GM18870 (cell line): ENCODE measurements at regions not wholly inside any gene's neighbourhood (a gene's known extent, or its start where the extent isn't known, plus 50 kb on each side); places are given as distances from the start of the nearest gene placed in this dataset.

ENCODE experiments used
- ATAC-seq: cut with Tn5 transposase; IDR thresholded peaks from one replicate; pipeline ENCODE4 v1.9.1; 2021; ENCODE audit warnings: moderate library complexity; ENCODE audit not compliant: unreplicated experiment

DNA sequence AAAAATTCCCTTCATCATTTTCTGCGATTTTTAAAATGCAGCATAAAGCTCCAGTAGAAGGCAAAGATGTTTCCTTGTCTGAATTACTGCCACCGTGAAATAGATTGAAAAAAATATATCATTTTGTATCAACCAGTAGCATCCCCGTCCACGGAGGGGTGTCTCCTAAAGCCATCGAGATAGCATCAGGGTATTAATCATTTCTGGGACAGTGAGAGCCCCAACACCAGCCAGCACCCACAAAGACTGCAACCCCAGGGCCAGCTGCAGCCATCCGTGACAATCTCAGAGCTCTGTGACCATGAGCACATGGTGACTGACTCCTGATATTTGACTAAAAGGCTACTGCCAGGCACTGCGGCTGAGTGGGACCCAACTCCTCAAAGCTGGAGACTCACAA lies 64.1 kb upstream of the SIX3 start:
- no peak for ATAC-seq

- ATAC-seq: no peak
Measured at GRCh38 chr2:44879269-44880124, 62.0 kb upstream of the SIX3 start.

DNA sequence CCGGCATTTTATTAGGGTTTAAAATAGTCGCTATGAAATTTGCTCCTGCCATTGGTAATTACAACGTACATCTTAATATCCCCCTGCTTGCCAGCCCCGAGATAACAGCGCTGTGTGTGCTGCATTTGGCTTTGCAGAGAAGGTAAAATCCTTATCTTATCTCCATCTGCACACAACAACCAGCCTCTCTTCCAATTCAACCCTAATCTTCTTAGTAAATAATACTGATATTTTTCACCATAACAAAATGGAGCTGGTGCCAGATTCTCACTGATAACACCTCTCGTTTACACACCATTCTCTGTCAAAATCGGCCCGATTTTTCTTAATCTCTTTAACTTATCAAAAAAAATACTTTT lies 61.4 kb upstream of the SIX3 start:
- ATAC-seq: no peak

DNA sequence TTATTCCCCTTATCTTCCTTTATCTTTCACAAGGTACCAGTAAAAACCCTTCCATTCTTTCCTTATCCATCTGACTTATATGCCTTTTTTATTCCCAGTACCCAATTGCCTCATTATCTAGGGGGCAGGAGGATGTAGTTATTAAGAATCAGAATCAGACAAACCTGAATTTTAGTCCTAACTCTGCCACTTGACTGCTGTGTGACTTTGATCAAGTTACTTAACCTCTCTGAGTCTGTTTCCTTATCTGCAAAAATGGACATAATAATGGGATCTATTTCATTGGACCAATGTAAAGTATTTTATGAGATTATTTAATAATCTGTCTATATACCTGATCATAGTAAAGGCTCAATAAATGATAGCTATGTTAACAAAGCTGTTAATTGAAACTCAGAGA lies 59.6 kb upstream of the SIX3 start:
- ATAC-seq: no peak

GRCh38 chr2:44883356-44883755 lies 58.1 kb upstream of the SIX3 start:
- ATAC-seq: no peak

GRCh38 chr2:44884231-44884630 lies 57.3 kb upstream of the SIX3 start:
- ATAC-seq: no peak

DNA sequence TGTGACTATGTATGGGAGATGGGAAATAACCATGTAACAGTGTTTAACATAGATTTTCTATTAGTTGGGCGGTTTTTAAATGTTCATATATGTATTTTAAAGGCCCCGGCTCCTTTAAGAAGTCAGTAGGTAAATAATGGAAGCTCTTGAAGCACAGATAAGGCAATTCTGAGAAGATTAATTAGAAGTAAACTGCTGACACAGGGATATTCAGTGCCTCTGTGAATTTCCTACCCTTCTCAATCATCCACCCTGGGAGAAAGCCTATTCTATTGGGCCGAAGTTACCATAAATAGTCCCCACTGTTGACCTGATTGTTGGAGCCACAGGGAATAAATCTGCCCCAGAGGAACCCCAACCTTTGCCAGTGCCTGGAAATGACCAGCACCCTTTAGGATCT lies 56.8 kb upstream of the SIX3 start:
- ATAC-seq: no peak

DNA sequence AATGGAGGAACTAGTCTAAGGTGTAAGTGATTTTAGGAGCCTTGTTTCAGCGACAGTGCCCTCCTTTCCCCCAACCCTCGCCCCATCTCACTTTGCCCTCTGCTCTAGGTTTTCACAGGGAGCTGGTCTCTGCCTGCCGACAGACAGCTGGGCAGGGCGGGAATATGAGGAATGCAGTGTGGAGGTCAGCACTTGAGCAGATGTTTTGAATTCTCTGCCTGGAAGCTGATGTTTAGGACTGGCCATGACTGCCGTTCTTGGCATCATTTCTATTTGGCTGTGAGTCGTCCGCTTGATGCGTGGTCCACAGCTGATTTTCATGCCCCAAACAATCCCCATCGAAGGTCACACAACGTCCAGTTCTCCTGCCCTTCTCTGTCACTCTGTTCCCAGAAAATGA lies 55.1 kb upstream of the SIX3 start:
- ATAC-seq: no peak

DNA sequence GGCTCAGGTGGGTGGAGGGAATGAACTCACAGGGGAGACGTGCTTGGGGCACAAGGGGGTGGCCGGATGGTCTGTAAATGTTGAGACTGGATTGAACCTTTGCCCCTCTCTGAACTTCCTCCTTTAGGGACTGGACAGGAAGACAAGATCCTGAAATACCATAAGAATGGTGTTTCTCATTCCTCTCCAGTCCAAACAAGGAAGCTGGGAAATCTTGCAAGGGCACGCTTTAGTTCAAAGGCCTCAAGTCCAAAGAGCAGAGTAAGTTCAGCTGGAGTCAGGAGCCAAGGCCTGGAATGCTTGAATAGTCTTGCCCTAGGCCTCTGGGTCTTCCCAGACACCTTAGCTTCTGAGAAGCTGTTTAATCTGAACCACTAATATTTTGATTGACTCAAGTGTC lies 52.4 kb upstream of the SIX3 start:
- no peak for ATAC-seq
